ENCODE measurements at regions not wholly inside any gene's neighbourhood (a gene's known extent, or its start where the extent isn't known, plus 50 kb on each side); places are given as distances from the start of the nearest gene placed in this dataset.

DNA sequence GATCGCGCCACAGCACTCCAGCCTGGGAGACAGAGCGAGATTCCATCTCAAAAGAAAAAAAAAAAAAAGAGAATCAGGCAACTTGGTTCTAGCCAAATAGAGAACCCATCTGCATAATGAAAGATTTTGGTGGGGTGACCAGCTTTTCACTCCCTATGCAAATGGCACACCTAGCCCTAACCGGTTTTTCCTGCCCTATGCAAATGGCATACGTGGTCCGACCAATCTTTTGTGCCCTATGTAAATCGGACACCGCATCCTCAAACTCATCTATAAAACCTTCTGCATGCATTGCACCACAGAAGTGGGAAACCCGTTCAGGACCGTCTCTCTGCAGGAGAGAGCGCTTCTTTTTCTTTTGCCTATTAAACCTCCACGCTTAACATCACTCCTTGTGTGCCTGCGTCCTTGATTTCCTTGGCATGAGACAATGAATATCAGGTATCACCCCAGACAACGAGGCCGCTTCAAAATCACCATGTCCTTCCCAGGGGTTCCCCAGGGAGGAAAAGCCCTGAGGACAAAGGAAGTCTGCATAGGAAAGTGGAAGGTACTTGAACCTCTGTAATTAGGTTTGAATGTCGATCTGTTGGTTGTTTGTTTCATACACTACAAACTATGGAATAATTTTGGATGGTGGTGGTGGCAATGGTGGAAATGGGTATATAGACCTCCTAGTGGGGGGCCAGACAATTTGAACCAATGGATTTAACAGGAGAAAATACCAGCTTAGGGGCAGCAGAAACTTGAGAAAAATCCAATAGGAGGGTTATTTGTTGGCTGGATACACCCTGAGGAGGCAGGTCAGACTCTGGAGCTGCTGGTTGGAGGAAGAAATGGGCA is 396.2 kb downstream of the TYW1 start:
- Histone ChIP-seq H3K4me1 (no peaks in the 10 kb centered on the region), H3K4me3 (ENCODE audit: low read depth, low read length) (no peak overlapping the region), H3K27me3 (no peaks in the 10 kb centered on the region), H3K36me3 (no peaks in the 10 kb centered on the region), H3K9me3 (no peaks in the 10 kb centered on the region; the same call in 1 of the 2 replicates)
- no peak for DNase-seq
- TF ChIP-seq, protein P1, sequence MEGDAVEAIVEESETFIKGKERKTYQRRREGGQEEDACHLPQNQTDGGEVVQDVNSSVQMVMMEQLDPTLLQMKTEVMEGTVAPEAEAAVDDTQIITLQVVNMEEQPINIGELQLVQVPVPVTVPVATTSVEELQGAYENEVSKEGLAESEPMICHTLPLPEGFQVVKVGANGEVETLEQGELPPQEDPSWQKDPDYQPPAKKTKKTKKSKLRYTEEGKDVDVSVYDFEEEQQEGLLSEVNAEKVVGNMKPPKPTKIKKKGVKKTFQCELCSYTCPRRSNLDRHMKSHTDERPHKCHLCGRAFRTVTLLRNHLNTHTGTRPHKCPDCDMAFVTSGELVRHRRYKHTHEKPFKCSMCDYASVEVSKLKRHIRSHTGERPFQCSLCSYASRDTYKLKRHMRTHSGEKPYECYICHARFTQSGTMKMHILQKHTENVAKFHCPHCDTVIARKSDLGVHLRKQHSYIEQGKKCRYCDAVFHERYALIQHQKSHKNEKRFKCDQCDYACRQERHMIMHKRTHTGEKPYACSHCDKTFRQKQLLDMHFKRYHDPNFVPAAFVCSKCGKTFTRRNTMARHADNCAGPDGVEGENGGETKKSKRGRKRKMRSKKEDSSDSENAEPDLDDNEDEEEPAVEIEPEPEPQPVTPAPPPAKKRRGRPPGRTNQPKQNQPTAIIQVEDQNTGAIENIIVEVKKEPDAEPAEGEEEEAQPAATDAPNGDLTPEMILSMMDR (IDR thresholded peaks at IDR 0.05; ENCODE audit: low read depth, low read length): no peak

DNA sequence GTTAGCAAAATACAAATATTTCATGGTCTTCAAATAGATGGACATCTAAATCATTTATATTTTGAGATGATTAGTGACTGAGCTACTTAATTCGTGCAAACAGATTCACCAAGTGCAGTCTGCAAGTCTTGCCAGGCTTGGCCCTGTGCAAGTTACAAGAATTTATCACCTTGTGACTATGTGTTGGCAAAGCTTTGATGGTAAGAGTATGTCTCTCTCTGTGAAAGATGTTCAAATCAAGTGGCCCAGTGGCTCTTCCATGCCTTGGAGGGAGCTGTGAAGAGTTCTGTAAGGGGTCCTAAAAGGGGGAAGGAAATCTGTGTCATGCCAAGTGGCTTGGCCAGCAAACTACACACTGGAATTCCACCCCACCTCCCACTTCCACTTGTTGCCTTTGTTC is 397.3 kb downstream of the TYW1 start:
- TF ChIP-seq, protein P1 (IDR thresholded peaks at IDR 0.05; ENCODE audit: low read depth, low read length): no peak
- H3K9me3 ChIP-seq: no peaks in the 10 kb centered on the region; the same call in 1 of the 2 replicates

DNA sequence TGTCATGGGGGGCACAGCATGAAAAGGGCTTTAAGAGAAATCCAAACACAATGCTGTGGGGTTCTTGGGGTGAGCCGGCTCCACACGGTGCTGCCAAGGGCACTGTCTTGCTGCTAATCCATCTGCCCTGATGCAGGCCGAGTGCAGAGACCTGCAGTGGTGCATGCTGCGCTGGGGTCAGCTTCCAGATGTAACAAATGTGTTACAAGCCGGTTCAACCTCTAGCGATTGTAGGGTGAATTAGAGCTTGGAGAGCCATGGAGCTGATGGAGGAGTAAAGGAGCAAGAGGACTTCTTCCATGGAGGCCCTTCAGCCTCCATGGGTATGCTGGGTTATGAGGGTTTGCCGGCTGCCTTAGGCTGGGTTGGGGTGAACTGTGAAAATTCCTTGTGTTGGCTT is 402.3 kb downstream of the TYW1 start:
- no peaks in the 10 kb centered on the region for H3K27me3 ChIP-seq
- TF ChIP-seq, protein P1 (IDR thresholded peaks at IDR 0.05; ENCODE audit: low read depth, low read length): no peak
- H3K4me3 ChIP-seq (ENCODE audit: low read depth, low read length): no peak overlapping the region
- H3K9me3 ChIP-seq: no peaks in the 10 kb centered on the region
- no peaks in the 10 kb centered on the region for H3K36me3 ChIP-seq
- H3K4me1 ChIP-seq: no peaks in the 10 kb centered on the region
- DNase-seq: peak; percentile 22

More for the DNA sequence above, 397.3 kb downstream of the TYW1 start:
- no peaks in the 10 kb centered on the region for H3K27me3 ChIP-seq
- H3K4me1 ChIP-seq: no peaks in the 10 kb centered on the region
- no peaks in the 10 kb centered on the region for H3K36me3 ChIP-seq
- H3K4me3 ChIP-seq (ENCODE audit: low read depth, low read length): no peak overlapping the region
- no peak for DNase-seq

DNA sequence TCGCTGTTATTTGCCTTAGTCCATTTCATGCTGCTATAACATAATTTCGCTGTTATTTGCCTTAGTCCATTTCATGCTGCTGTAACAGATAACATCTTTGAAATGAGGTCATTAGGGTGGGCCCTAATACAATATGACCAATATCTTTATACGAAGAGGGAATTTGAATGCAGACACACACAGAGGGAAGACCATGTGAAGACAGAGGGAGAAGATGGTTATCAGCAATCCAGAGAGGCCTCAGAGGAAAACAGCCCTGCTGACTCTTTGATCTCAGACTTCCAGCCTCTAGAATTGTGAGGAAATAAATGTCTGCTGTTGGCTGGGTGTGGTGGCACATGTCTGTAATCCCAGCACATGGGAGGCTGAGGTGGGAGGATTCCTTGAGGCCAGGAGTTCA is 404.9 kb downstream of the TYW1 start:
- DNase-seq: peak; percentile 37
- no peaks in the 10 kb centered on the region for H3K27me3 ChIP-seq
- H3K4me3 ChIP-seq (ENCODE audit: low read depth, low read length): no peak overlapping the region
- no peaks in the 10 kb centered on the region for H3K4me1 ChIP-seq
- H3K9me3 ChIP-seq: no peaks in the 10 kb centered on the region
- TF ChIP-seq, protein P1 (IDR thresholded peaks at IDR 0.05; ENCODE audit: low read depth, low read length): no peak
- H3K36me3 ChIP-seq: no peaks in the 10 kb centered on the region

DNA sequence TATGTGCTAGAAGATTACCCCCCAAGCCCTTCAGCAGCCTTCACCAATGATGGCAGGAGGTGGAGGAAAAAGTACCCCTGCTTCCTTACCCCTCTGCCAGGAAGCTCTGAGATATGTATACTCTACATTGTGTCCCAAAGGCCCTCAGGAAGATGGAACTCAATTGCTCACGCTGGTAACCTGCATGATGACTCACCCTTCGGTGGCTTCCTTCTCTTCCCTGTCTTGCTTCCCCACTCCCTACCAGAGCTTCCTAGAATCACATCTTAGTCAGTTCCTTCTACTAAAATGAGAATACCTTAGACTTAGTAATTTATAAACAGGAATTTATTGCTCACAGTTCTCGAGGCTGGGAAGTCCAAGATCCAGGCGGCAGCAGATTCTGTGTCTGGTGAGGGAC is 405.6 kb downstream of the TYW1 start:
- no peaks in the 10 kb centered on the region for H3K4me1 ChIP-seq
- no peaks in the 10 kb centered on the region for H3K9me3 ChIP-seq
- no peaks in the 10 kb centered on the region for H3K36me3 ChIP-seq
- H3K4me3 ChIP-seq (ENCODE audit: low read depth, low read length): no peak overlapping the region
- no peak for DNase-seq
- TF ChIP-seq, protein P1 (IDR thresholded peaks at IDR 0.05; ENCODE audit: low read depth, low read length): no peak
- no peaks in the 10 kb centered on the region for H3K27me3 ChIP-seq

DNA sequence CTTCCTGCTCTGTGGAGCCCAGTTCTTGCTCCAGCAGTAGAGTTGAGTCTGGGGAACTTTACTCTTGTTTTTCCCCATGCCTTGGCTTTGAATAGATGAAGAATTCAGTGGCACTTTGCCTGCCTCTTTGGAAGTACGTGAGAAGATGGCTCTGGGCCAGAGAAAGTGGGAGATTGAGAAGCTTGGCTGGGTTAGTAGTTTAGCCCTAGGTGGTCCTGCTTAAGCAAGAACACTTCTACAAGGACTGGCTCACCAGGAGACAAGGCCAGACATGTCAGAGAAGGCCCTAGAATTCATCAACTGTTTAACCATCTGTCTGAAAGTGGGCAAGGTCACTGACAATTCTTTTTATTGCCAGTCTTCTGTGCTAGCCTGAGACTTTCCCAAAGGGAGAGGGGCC is 410.3 kb downstream of the TYW1 start:
- no peak for DNase-seq
- Histone ChIP-seq H3K4me1 (no peaks in the 10 kb centered on the region), H3K4me3 (ENCODE audit: low read depth, low read length) (no peak overlapping the region), H3K36me3 (no peaks in the 10 kb centered on the region), H3K27me3 (no peaks in the 10 kb centered on the region), H3K9me3 (no peaks in the 10 kb centered on the region)
- TF ChIP-seq, protein P1 (IDR thresholded peaks at IDR 0.05; ENCODE audit: low read depth, low read length): no peak
